AG04450 (cell line): ENCODE measurements at regions not wholly inside any gene's neighbourhood (a gene's known extent, or its start where the extent isn't known, plus 50 kb on each side); places are given as distances from the start of the nearest gene placed in this dataset.

Source experiments
- CTCF ChIA-PET: fragments of 300-600, 350-600 bp; formaldehyde crosslinking; extraction: SDS; loops from one replicate; lab custom pipeline; 2022; ENCODE audit warnings: antibody characterized with exemption, inconsistent platforms; lab: Charles Lee
- POLR2A ChIA-PET: fragments of 350-600 bp; formaldehyde crosslinking; extraction: SDS; loops from one replicate; lab custom pipeline; 2021; ENCODE audit warnings: antibody characterized with exemption, inconsistent platforms; lab: Yijun Ruan, JAX
- DNase-seq: peaks from one replicate; pipeline ENCODE4 v3.0.0-alpha.2; 2011; ENCODE audit warnings: low read depth, low spot score
- H3K27ac ChIP-seq: one replicate; pipeline ENCODE4 v1.5.1; 2012; ENCODE audit warnings: low read depth, low read length, control low read depth
- H3K27me3 ChIP-seq: one replicate; pipeline ENCODE4 v1.6.0; 2012; ENCODE audit warnings: low read length; ENCODE audit not compliant: control insufficient read depth, insufficient read depth
- H3K4me3 ChIP-seq: 2 replicates; pipeline ENCODE4 v1.5.1; 2011; ENCODE audit warnings: mild to moderate bottlenecking, low read depth, low read length, control low read depth
- H3K9me3 ChIP-seq: 2 replicates; pipeline ENCODE4 v1.5.1; 2012; ENCODE audit warnings: low read length; ENCODE audit not compliant: control insufficient read depth, insufficient read depth
- CTCF ChIP-seq: IDR thresholded peaks from 2 replicates; pipeline ENCODE4 v1.5.1; 2011; ENCODE audit warnings: low read depth, low read length, control low read depth, inconsistent platforms

GRCh38 chr6:19320111-19320581 lies 517.0 kb upstream of the ID4 start:
- Histone ChIP-seq H3K4me3 (no peak overlapping the region), H3K9me3 (no peaks in the 10 kb centered on the region), H3K27me3 (no peaks in the 10 kb centered on the region), H3K27ac (no peak overlapping the region)
- no peak for TF ChIP-seq CTCF
- ChIA-PET POLR2A (no interaction called here), CTCF (no interaction called here)
- DNase-seq: no peak

- Histone ChIP-seq H3K27me3 (no peaks in the 10 kb centered on the region), H3K4me3 (no peak overlapping the region), H3K27ac (no peak overlapping the region), H3K9me3 (no peaks in the 10 kb centered on the region)
- POLR2A ChIA-PET: no interaction called here
- no peak for TF ChIP-seq CTCF
- CTCF ChIA-PET: interaction anchor here (0.6 kb wide), 1 partner anchor 109 kb away, joined by 3 read pairs; no protein-coding TSS in a partner anchor
- no peak for DNase-seq
Measured at GRCh38 chr6:19322691-19323485, 514.3 kb upstream of the ID4 start.

- Histone ChIP-seq H3K27me3 (no peaks in the 10 kb centered on the region), H3K27ac (no peak overlapping the region), H3K9me3 (no peaks in the 10 kb centered on the region), H3K4me3 (no peak overlapping the region)
- DNase-seq: no peak
- no peak for TF ChIP-seq CTCF
- CTCF ChIA-PET: no interaction called here
- POLR2A ChIA-PET: no interaction called here
Measured at GRCh38 chr6:19324376-19324775, 512.8 kb upstream of the ID4 start.

- ChIA-PET CTCF (no interaction called here), POLR2A (no interaction called here)
- no peak for DNase-seq
Measured at GRCh38 chr6:19325335-19325789, 511.8 kb upstream of the ID4 start.

More at GRCh38 chr6:19325335-19325789, 511.8 kb upstream of the ID4 start:
- TF ChIP-seq CTCF: no peak
- H3K9me3 ChIP-seq: no peaks in the 10 kb centered on the region
- H3K27ac ChIP-seq: no peak overlapping the region
- no peak overlapping the region for H3K4me3 ChIP-seq
- no peaks in the 10 kb centered on the region for H3K27me3 ChIP-seq
